Progenitor cell of endocrine pancreas (in vitro differentiated cells): ENCODE measurements at regions not wholly inside any gene's neighbourhood (a gene's known extent, or its start where the extent isn't known, plus 50 kb on each side); places are given as distances from the start of the nearest gene placed in this dataset.
"Not testable (repeated sequence)": the region's sequence is repeated elsewhere in the genome, so short reads cannot be mapped to it uniquely, and the experiment has no call there.

Experiments
- DNase-seq: peaks from one replicate; pipeline ENCODE4 v3.0.0; 2021; ENCODE audit warnings: low spot score; ENCODE audit not compliant: unreplicated experiment
- H3K27ac Mint-ChIP-seq: 2 replicates; pipeline ENCODE4 v1.8.0; 2021; ENCODE audit warnings: mild to moderate bottlenecking, moderate library complexity, mixed read lengths
- H3K27me3 Mint-ChIP-seq: 2 replicates; pipeline ENCODE4 v1.8.0; 2021; ENCODE audit warnings: mixed read lengths
- H3K36me3 Mint-ChIP-seq: 2 replicates; pipeline ENCODE4 v1.8.0; 2022; ENCODE audit warnings: mixed read lengths; ENCODE audit not compliant: insufficient read depth
- H3K4me1 Mint-ChIP-seq: 2 replicates; pipeline ENCODE4 v1.8.0; 2021; ENCODE audit warnings: low read depth, mixed read lengths
- H3K4me3 Mint-ChIP-seq: 2 replicates; pipeline ENCODE4 v1.8.0; 2021; ENCODE audit warnings: low read depth, mild to moderate bottlenecking, moderate library complexity, mixed read lengths
- H3K9me3 Mint-ChIP-seq: 2 replicates; pipeline ENCODE4 v1.8.0; 2021; ENCODE audit warnings: low read depth, mixed read lengths
- CTCF ChIP-seq: fragments of 200-600 bp; sonication (generic); IDR thresholded peaks from one replicate; pipeline ENCODE4 v1.5.0; 2021; ENCODE audit warnings: antibody characterized with exemption, mild to moderate bottlenecking; ENCODE audit not compliant: unreplicated experiment

GRCh38 chr18:39211461-39211860 lies 1645.9 kb upstream of the CELF4 start:
- Mint-ChIP-seq H3K9me3 (peaks cover 21% of the 10 kb centered on the region), H3K4me3 (no peak overlapping the region)

GRCh38 chr18:39209173-39209572 lies 1643.6 kb upstream of the CELF4 start:
- DNase-seq = no peak
- Mint-ChIP-seq H3K9me3 (peaks cover 14% of the 10 kb centered on the region), H3K4me1 (no peaks in the 10 kb centered on the region), H3K27ac (no peak overlapping the region), H3K36me3 (peaks cover 6% of the 10 kb centered on the region), H3K4me3 (no peak overlapping the region), H3K27me3 (no peaks in the 10 kb centered on the region)
- no peak for TF ChIP-seq CTCF

More at GRCh38 chr18:39211461-39211860, 1645.9 kb upstream of the CELF4 start:
- H3K4me1 Mint-ChIP-seq = peaks cover 18% of the 10 kb centered on the region
- H3K27me3 Mint-ChIP-seq = no peaks in the 10 kb centered on the region
- H3K36me3 Mint-ChIP-seq = peaks cover 11% of the 10 kb centered on the region
- no peak for TF ChIP-seq CTCF
- no peak overlapping the region for H3K27ac Mint-ChIP-seq
- DNase-seq = no peak

- no peaks in the 10 kb centered on the region for H3K27me3 Mint-ChIP-seq
- DNase-seq = no peak
- peaks cover 11% of the 10 kb centered on the region for H3K9me3 Mint-ChIP-seq
- H3K4me1 Mint-ChIP-seq = no peaks in the 10 kb centered on the region
- no peak overlapping the region for H3K4me3 Mint-ChIP-seq
- H3K27ac Mint-ChIP-seq = no peak overlapping the region
- no peak for TF ChIP-seq CTCF
- H3K36me3 Mint-ChIP-seq = peaks cover 3% of the 10 kb centered on the region
These were observed 1643.1 kb upstream of the CELF4 start for GRCh38 chr18:39208729-39209128.

- Mint-ChIP-seq H3K9me3 (peaks cover 11% of the 10 kb centered on the region), H3K4me3 (no peak overlapping the region), H3K4me1 (no peaks in the 10 kb centered on the region), H3K36me3 (peaks cover 3% of the 10 kb centered on the region), H3K27ac (no peak overlapping the region), H3K27me3 (no peaks in the 10 kb centered on the region)
- no peak for DNase-seq
- no peak for TF ChIP-seq CTCF
These were observed 1642.6 kb upstream of the CELF4 start for GRCh38 chr18:39208190-39208589.

- H3K9me3 Mint-ChIP-seq, DNase-seq, H3K4me3 Mint-ChIP-seq: not testable (repeated sequence)
These were observed 1641.0 kb upstream of the CELF4 start for GRCh38 chr18:39206398-39207103.

GRCh38 chr18:39205565-39206195 lies 1640.1 kb upstream of the CELF4 start:
- no peaks in the 10 kb centered on the region for H3K27me3 Mint-ChIP-seq
- DNase-seq = no peak
- H3K36me3 Mint-ChIP-seq = no peaks in the 10 kb centered on the region
- no peak for TF ChIP-seq CTCF
- no peak overlapping the region for H3K4me3 Mint-ChIP-seq
- H3K27ac Mint-ChIP-seq = no peak overlapping the region
- H3K9me3 Mint-ChIP-seq = no peaks in the 10 kb centered on the region
- no peaks in the 10 kb centered on the region for H3K4me1 Mint-ChIP-seq

More at GRCh38 chr18:39206398-39207103, 1641.0 kb upstream of the CELF4 start:
- not testable (repeated sequence) for H3K27me3 Mint-ChIP-seq, H3K4me1 Mint-ChIP-seq, H3K27ac Mint-ChIP-seq, H3K36me3 Mint-ChIP-seq
